GM21381 (cell line): ENCODE measurements at regions not wholly inside any gene's neighbourhood (a gene's known extent, or its start where the extent isn't known, plus 50 kb on each side); places are given as distances from the start of the nearest gene placed in this dataset.

Experiments used
- ATAC-seq: cut with Tn5 transposase; IDR thresholded peaks from one replicate; pipeline ENCODE4 v1.9.1; 2021; ENCODE audit warnings: mild to moderate bottlenecking, moderate library complexity; ENCODE audit not compliant: unreplicated experiment

- no peak for ATAC-seq
These were observed 215.5 kb upstream of the LARGE1 start for GRCh38 chr22:34135749-34136148.

- ATAC-seq: no peak
These were observed 229.7 kb upstream of the LARGE1 start for GRCh38 chr22:34150023-34150422.

- no peak for ATAC-seq
These were observed 239.2 kb upstream of the LARGE1 start for GRCh38 chr22:34159491-34159890.

- no peak for ATAC-seq
These were observed 240.0 kb upstream of the LARGE1 start for GRCh38 chr22:34160141-34160783.

GRCh38 chr22:34161431-34162123 lies 241.3 kb upstream of the LARGE1 start:
- no peak for ATAC-seq

GRCh38 chr22:34198976-34199375 lies 278.7 kb upstream of the LARGE1 start:
- ATAC-seq: no peak

GRCh38 chr22:34210301-34210700 lies 290.0 kb upstream of the LARGE1 start:
- ATAC-seq: no peak

GRCh38 chr22:34214372-34214771 lies 294.1 kb upstream of the LARGE1 start:
- ATAC-seq: no peak

GRCh38 chr22:34225278-34225677 lies 305.0 kb upstream of the LARGE1 start:
- no peak for ATAC-seq

GRCh38 chr22:34236527-34236926 lies 316.3 kb upstream of the LARGE1 start:
- no peak for ATAC-seq

GRCh38 chr22:34239421-34239820 lies 319.1 kb upstream of the LARGE1 start:
- ATAC-seq: no peak

- no peak for ATAC-seq
These were observed 322.7 kb upstream of the LARGE1 start for GRCh38 chr22:34243023-34243422.

- ATAC-seq: no peak
These were observed 334.8 kb upstream of the LARGE1 start for GRCh38 chr22:34255042-34255441.

- ATAC-seq: no peak
These were observed 357.8 kb upstream of the LARGE1 start for GRCh38 chr22:34278121-34278520.

- no peak for ATAC-seq
These were observed 361.5 kb upstream of the LARGE1 start for GRCh38 chr22:34281738-34282137.

GRCh38 chr22:34283844-34284243 lies 363.6 kb upstream of the LARGE1 start:
- ATAC-seq: no peak

GRCh38 chr22:34293324-34293723 lies 373.0 kb upstream of the LARGE1 start:
- ATAC-seq: no peak

- ATAC-seq: no peak
These were observed 374.2 kb upstream of the LARGE1 start for GRCh38 chr22:34294476-34294875.

- no peak for ATAC-seq
These were observed 374.7 kb upstream of the LARGE1 start for GRCh38 chr22:34294986-34295385.

GRCh38 chr22:34296461-34296860 lies 376.2 kb upstream of the LARGE1 start:
- no peak for ATAC-seq

- ATAC-seq: no peak
These were observed 377.4 kb upstream of the LARGE1 start for GRCh38 chr22:34297536-34298120.

GRCh38 chr22:34299496-34299895 lies 379.2 kb upstream of the LARGE1 start:
- ATAC-seq: no peak
